HepG2 (cell line): ENCODE measurements at regions not wholly inside any gene's neighbourhood (a gene's known extent, or its start where the extent isn't known, plus 50 kb on each side); places are given as distances from the start of the nearest gene placed in this dataset.

Experiments used
- ATAC-seq: fragments of 200-7000 bp; cut with Tn5 transposase; 3 replicates; pipeline ENCODE4 v1.9.1; 2020; ENCODE audit warnings: mild to moderate bottlenecking, moderate library complexity
- BruUV-seq: library from RNA; stranded (reverse); fragments of 400-500 nt; replicated peaks from 2 replicates; lab custom pipeline; 2021; lab: Mats Ljungman, UMichigan
- CTCF ChIA-PET: fragments of 300-600 bp; formaldehyde crosslinking; extraction: SDS; loops from one replicate; lab custom pipeline; 2021; ENCODE audit warnings: low total read pairs, inconsistent platforms, low intra/inter-chr PET ratio; lab: Yijun Ruan, JAX
- POLR2A ChIA-PET: fragments of 350-600 bp; sonication (Branson Sonifier 250); formaldehyde crosslinking; loops from one replicate; lab custom pipeline; 2020; ENCODE audit warnings: antibody characterized with exemption, inconsistent platforms; lab: Yijun Ruan, JAX
- DNase-seq: peaks from one replicate; pipeline ENCODE4 v3.0.0-alpha.2; 2015; ENCODE audit warnings: low spot score
- FAIRE-seq: peaks from 3 replicates; lab custom pipeline; 2011; peaks lifted over from hg19 to GRCh38; lab: Jason Lieb, UNC
- H2AFZ ChIP-seq: one replicate; pipeline ENCODE4 v1.6.1; 2011; ENCODE audit warnings: low read length, inconsistent platforms
- H3K27ac ChIP-seq: fragments of 300-600 bp; 3 replicates; pipeline ENCODE4 v1.8.0; 2011; ENCODE audit warnings: mixed run types, mild to moderate bottlenecking, mixed read lengths, low read length, inconsistent platforms; ENCODE audit not compliant: insufficient read depth; ENCODE audit errors: extremely low read length
- H3K27me3 ChIP-seq, 2 experiments: fragments of 200-600 bp in 1 of 2; 2 replicates in 1 of 2; 3 replicates in 1 of 2; pipeline versions ENCODE4 v1.6.0 to v1.8.0; 2011; ENCODE audit warnings: low read length in 2 of 2, mild to moderate bottlenecking in 2 of 2, moderate library complexity in 2 of 2, inconsistent platforms in 1 of 2; ENCODE audit not compliant: insufficient read depth in 2 of 2, control insufficient read depth in 1 of 2
- H3K36me3 ChIP-seq, 2 experiments: fragments of 200-600 bp in 1 of 2; replicated peaks in 1 of 2; 2 replicates in 1 of 2; 3 replicates in 1 of 2; pipeline versions ENCODE4 v1.5.1 to v1.8.0; 2011; ENCODE audit warnings: low read length in 2 of 2, inconsistent platforms in 1 of 2; ENCODE audit not compliant: insufficient read depth in 2 of 2, control insufficient read depth in 1 of 2
- H3K4me1 ChIP-seq: 2 replicates; pipeline ENCODE4 v1.5.1; 2012; ENCODE audit warnings: low read length, inconsistent platforms; ENCODE audit not compliant: insufficient read depth
- H3K4me2 ChIP-seq: 2 replicates; pipeline ENCODE4 v1.6.0; 2011; ENCODE audit warnings: low read depth, low read length, inconsistent platforms
- H3K4me3 ChIP-seq, 3 experiments: fragments of 200-600 bp in 1 of 3; sonication (generic), shearing (Covaris generic) in 1 of 3; replicated peaks in 1 of 3; 2 replicates each; pipeline ENCODE4 v1.5.1; 2011 to 2016; ENCODE audit warnings: low read length in 3 of 3, inconsistent platforms in 2 of 3, low read depth in 2 of 3, mild to moderate bottlenecking in 2 of 3, control low read depth in 1 of 3, mixed read lengths in 1 of 3; ENCODE audit not compliant: insufficient read depth in 1 of 3
- H3K79me2 ChIP-seq: one replicate; pipeline ENCODE4 v1.6.1; 2011; ENCODE audit warnings: low read length, inconsistent platforms; ENCODE audit not compliant: insufficient read depth
- H3K9ac ChIP-seq: 2 replicates; pipeline ENCODE4 v1.6.0; 2011; ENCODE audit warnings: mild to moderate bottlenecking, low read depth, low read length, inconsistent platforms; ENCODE audit not compliant: insufficient read depth
- H3K9me3 ChIP-seq: 2 replicates; pipeline ENCODE4 v1.5.1; 2012; ENCODE audit warnings: mild to moderate bottlenecking, low read length
- H4K20me1 ChIP-seq: 2 replicates; pipeline ENCODE4 v1.6.0; 2011; ENCODE audit warnings: inconsistent platforms, mild to moderate bottlenecking, low read length, moderate library complexity; ENCODE audit not compliant: insufficient read depth
- ETV5 ChIP-seq: IDR thresholded peaks from 2 replicates; pipeline ENCODE4 v1.6.1; 2018; ENCODE audit warnings: missing biosample characterization, missing genetic modification reagents, inconsistent platforms, borderline replicate concordance
- IKZF4 ChIP-seq: sonication (generic); formaldehyde crosslinking; IDR thresholded peaks from 2 replicates; pipeline ENCODE4 v1.5.1; 2020; ENCODE audit warnings: borderline replicate concordance, mild to moderate bottlenecking, low read depth, missing genetic modification reagents; ENCODE audit errors: not compliant biosample characterization
- KDM6A ChIP-seq: IDR thresholded peaks from 2 replicates; pipeline ENCODE4 v1.6.1; 2016; ENCODE audit warnings: low read depth
- MAFG ChIP-seq: sonication (generic); formaldehyde crosslinking; IDR thresholded peaks from 2 replicates; pipeline ENCODE4 v1.5.1; 2020; ENCODE audit warnings: mild to moderate bottlenecking, missing genetic modification reagents
- MTA3 ChIP-seq: sonication (generic); formaldehyde crosslinking; IDR thresholded peaks from 2 replicates; pipeline ENCODE4 v1.4.0; 2020; ENCODE audit warnings: missing genetic modification reagents
- NCOA5 ChIP-seq: sonication (generic); formaldehyde crosslinking; IDR thresholded peaks from 2 replicates; pipeline ENCODE4 v1.4.0; 2020; ENCODE audit warnings: missing genetic modification reagents
- PCBP1 ChIP-seq: fragments of 200-400 bp; formaldehyde crosslinking; IDR thresholded peaks from 2 replicates; pipeline ENCODE4 v1.6.1; 2017; ENCODE audit warnings: mild to moderate bottlenecking, low read depth, low read length, borderline replicate concordance
- PLRG1 ChIP-seq: fragments of 450-650 bp; conservative IDR thresholded peaks from 2 replicates; pipeline ENCODE4 v1.6.1; 2016
- RFXAP ChIP-seq: sonication (generic); formaldehyde crosslinking; IDR thresholded peaks from 2 replicates; pipeline ENCODE4 v1.4.0; 2020; ENCODE audit warnings: missing genetic modification reagents, borderline replicate concordance
- SP1 ChIP-seq, 2 experiments: fragments of 450-650 bp in 1 of 2; sonication (generic) in 1 of 2; formaldehyde crosslinking in 1 of 2; IDR thresholded peaks; 2 replicates each; pipeline versions ENCODE4 v1.4.0 to v1.6.1; 2016 to 2020; ENCODE audit warnings: missing genetic modification reagents in 1 of 2
- XBP1 ChIP-seq: sonication (generic); formaldehyde crosslinking; IDR thresholded peaks from 2 replicates; pipeline ENCODE4 v1.5.0; 2020; ENCODE audit warnings: missing genetic modification reagents
- YEATS2 ChIP-seq: sonication (generic); formaldehyde crosslinking; IDR thresholded peaks from 2 replicates; pipeline ENCODE4 v1.4.0; 2020; ENCODE audit warnings: missing genetic modification reagents, borderline replicate concordance
- ZBTB46 ChIP-seq: sonication (generic); formaldehyde crosslinking; IDR thresholded peaks from 2 replicates; pipeline ENCODE4 v1.4.0; 2020; ENCODE audit warnings: mild to moderate bottlenecking, missing genetic modification reagents, borderline replicate concordance
- ZNF121 ChIP-seq: sonication (generic); formaldehyde crosslinking; IDR thresholded peaks from 2 replicates; pipeline ENCODE4 v1.5.0; 2020; ENCODE audit warnings: mild to moderate bottlenecking, missing genetic modification reagents
- ZNF18 ChIP-seq: sonication (generic); formaldehyde crosslinking; IDR thresholded peaks from 2 replicates; pipeline ENCODE4 v1.8.0; 2022; ENCODE audit warnings: mild to moderate bottlenecking, missing genetic modification reagents; ENCODE audit not compliant: insufficient replicate concordance
- ZNF335 ChIP-seq: sonication (generic); formaldehyde crosslinking; IDR thresholded peaks from 2 replicates; pipeline ENCODE4 v1.4.0; 2020; ENCODE audit warnings: missing genetic modification reagents
- ZNF343 ChIP-seq: sonication (generic); formaldehyde crosslinking; IDR thresholded peaks from 2 replicates; pipeline ENCODE4 v1.4.0; 2020; ENCODE audit warnings: mild to moderate bottlenecking, missing genetic modification reagents
- WGBS: methylation state at CpG from one replicate; pipeline ENCODE4 v1.1.6; 2017; ENCODE audit warnings: low lambda C conversion rate; 5-methylcytosine and 5-hydroxymethylcytosine counted together
- in situ Hi-C: cut with HindIII; loops from 2 replicates; pipeline ENCODE4 v1.10.0; 2017; ENCODE audit warnings: low pct_unique_long_range_greater_than_20kb; ENCODE audit not compliant: extremely low pct_ligation_motif_present
- intact Hi-C: fragments of 100-400 bp; cut with micrococcal nuclease; formaldehyde crosslinking; loops from one replicate; pipeline ENCODE4 v1.10.0; 2022; ENCODE audit not compliant: unreplicated experiment

DNA sequence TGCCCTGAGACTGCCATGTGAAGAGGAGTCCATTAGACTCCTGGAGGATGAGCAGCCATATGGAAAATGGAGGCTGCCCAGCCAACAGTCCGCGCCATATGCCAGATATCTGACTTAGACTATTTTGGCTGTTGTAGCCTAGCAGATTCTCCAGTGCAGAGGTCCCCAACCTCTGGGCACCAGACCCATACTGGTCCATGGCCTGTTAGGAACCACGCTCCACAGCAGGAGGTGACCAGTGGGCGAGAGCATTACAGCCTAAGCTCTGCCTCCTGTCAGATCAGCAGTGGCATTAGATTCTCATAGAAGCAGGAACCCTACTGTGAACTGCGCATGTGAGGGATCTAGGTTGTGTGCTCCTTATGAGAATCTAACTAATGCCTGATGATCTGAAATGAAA is 851.9 kb downstream of the NR2F1-AS1 start:
- no peak overlapping the region for H3K4me2 ChIP-seq
- no peaks in the 10 kb centered on the region for H3K9me3 ChIP-seq
- no peak overlapping the region for H3K9ac ChIP-seq
- no peaks in the 10 kb centered on the region for H3K27me3 ChIP-seq
- no peak overlapping the region for H3K4me3 ChIP-seq
- no peaks in the 10 kb centered on the region for H3K79me2 ChIP-seq
- DNase-seq: no peak
- H2AFZ ChIP-seq: no peak overlapping the region
- WGBS: 18% methylated on average over 3 of the region's 5 CpGs
- in situ Hi-C loops: no loop called here
- ATAC-seq: no peak
- no TSS peak for BruUV-seq
- no peaks in the 10 kb centered on the region for H3K36me3 ChIP-seq
- ChIA-PET CTCF (no interaction called here), POLR2A (no interaction called here)
- no peaks in the 10 kb centered on the region for H4K20me1 ChIP-seq
- no peak for FAIRE-seq
- H3K27ac ChIP-seq: no peak overlapping the region
- TF ChIP-seq ZNF18 (CRISPR knock-in tag) (no peak), ZNF343 (CRISPR knock-in tag) (no peak), RFXAP (CRISPR knock-in tag) (no peak), NCOA5 (CRISPR knock-in tag) (no peak), MAFG (CRISPR knock-in tag) (no peak), KDM6A (CRISPR knock-in tag) (no peak), MTA3 (CRISPR knock-in tag) (no peak)
- H3K4me1 ChIP-seq: no peaks in the 10 kb centered on the region
- intact Hi-C loops: no loop called here

GRCh38 chr5:92715946-92716520 is 865.0 kb downstream of the NR2F1-AS1 start:
- WGBS: 9% methylated on average over 5 of the region's 5 CpGs
- POLR2A ChIA-PET: no interaction called here
- TF ChIP-seq PLRG1 (no peak), ZNF335 (no peak), ETV5 (CRISPR knock-in tag) (no peak), YEATS2 (CRISPR knock-in tag) (no peak), ZNF121 (CRISPR knock-in tag) (no peak), ZBTB46 (CRISPR knock-in tag) (no peak), SP1 (IDR thresholded peaks at IDR 0.05) (no peak), SP1 (CRISPR knock-in tag; IDR thresholded peaks at IDR 0.05) (no peak), XBP1 (CRISPR knock-in tag) (no peak), IKZF4 (CRISPR knock-in tag) (no peak), PCBP1 (no peak)

More at GRCh38 chr5:92715946-92716520, 865.0 kb downstream of the NR2F1-AS1 start:
- H3K9me3 ChIP-seq: no peaks in the 10 kb centered on the region
- H3K79me2 ChIP-seq: no peaks in the 10 kb centered on the region
- intact Hi-C loops: no loop called here
- ATAC-seq: no peak
- no peaks in the 10 kb centered on the region for H3K27me3 ChIP-seq
- CTCF ChIA-PET: no interaction called here
- no peak overlapping the region for H3K9ac ChIP-seq
- no peak for DNase-seq
- no peaks in the 10 kb centered on the region for H4K20me1 ChIP-seq
- BruUV-seq: no TSS peak
- no peak for FAIRE-seq
- in situ Hi-C loops: no loop called here
- no peak overlapping the region for H3K4me2 ChIP-seq
- no peak overlapping the region for H3K4me3 ChIP-seq
- no peaks in the 10 kb centered on the region for H3K36me3 ChIP-seq
- no peaks in the 10 kb centered on the region for H3K4me1 ChIP-seq
- H3K27ac ChIP-seq: no peak overlapping the region
- H2AFZ ChIP-seq: no peak overlapping the region
